AG08395 (cell line): ENCODE measurements at regions not wholly inside any gene's neighbourhood (a gene's known extent, or its start where the extent isn't known, plus 50 kb on each side); places are given as distances from the start of the nearest gene placed in this dataset.
A peak's percentile ranks its signal among the peaks of the same experiment; 100 is the strongest.
"Not testable (repeated sequence)": the region's sequence is repeated elsewhere in the genome, so short reads cannot be mapped to it uniquely, and the experiment has no call there.

ENCODE experiments used
- DNase-seq: peaks from one replicate; pipeline ENCODE4 v3.0.0; 2012; ENCODE audit warnings: mixed read lengths, low spot score

DNA sequence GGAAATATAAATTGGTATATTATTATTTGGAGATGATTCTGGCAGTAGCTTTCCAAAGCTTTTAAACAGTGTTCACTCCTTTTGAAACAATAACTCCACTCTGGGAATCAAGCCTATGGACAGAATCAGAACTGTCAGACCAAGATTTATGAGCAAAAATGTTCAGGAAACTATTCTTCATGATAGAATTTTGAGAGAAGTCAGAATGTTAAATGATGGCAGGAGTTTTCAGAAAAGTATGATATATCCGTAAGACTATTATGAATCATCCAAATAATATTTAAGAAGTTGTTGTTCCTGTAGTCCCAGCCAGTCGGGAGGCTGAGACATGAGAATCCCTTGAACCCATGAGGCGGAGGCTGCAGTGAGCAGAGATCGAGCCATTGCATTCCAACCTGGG, 50.5 kb upstream of the ADGRG2 start:
- no peak for DNase-seq

DNA sequence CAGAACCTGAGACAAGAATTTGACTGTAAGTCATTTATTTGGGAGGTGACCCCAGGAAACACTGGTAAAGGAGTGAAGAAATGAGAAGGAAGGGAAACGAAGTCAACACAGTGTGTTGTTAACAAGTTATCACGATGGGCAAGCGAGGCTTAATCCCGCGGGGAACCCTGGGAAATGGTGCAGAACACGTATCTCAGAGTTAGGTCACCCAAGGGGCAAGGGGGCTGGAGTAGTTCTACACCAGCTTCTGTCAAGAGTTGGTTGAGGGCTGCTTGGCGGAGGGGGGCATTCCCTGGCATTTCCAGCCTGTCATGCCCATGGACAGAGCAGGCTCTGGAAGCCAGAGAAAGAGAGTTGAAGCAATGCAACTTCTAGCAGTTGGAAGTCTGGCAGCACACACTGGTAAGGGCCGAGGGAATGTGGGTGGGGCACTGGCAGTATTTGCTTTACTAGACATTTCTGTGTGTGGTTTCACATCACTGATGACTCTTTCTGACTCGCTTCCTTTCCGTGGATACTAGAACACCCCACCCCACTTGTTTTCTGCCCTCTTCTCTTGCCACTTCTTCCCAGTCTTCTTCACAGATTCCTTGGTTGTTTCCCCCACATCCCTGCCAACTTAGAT, 52.2 kb upstream of the ADGRG2 start:
- DNase-seq: peak; percentile 43

DNA sequence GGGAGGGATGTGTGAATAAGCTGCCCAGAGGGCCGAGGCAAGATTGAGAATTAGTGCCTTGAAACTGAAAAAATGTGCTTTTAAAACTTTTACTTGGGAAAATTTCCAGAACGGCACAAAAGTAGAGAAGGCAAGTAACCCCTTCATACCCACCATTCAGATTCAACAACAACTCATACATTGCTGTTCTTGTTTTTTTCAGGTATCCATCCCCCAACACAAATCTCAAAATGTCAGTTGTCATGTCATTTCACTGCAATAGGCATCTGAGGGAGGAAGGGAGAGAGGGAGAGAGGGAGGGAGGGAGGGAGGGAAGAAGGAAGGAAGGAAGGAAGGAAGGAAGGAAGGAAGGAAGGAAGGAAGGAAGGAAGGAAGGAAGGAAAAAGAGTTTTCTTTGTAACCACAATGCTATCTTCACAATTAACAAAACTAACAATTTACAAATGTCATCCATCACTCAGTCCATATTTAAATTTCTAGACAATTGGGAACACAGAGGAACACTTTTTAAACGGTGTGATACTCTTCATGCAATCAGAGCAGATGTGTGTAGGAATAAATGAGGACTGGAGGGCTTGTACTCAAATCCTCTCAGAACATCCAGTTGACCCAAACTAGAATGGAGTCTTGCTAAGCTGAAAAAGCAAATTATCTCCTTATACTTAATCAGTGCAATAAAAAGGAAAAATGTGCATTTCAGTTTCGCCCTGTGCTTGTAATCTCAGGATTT, 54.8 kb upstream of the ADGRG2 start:
- no peak for DNase-seq

DNA sequence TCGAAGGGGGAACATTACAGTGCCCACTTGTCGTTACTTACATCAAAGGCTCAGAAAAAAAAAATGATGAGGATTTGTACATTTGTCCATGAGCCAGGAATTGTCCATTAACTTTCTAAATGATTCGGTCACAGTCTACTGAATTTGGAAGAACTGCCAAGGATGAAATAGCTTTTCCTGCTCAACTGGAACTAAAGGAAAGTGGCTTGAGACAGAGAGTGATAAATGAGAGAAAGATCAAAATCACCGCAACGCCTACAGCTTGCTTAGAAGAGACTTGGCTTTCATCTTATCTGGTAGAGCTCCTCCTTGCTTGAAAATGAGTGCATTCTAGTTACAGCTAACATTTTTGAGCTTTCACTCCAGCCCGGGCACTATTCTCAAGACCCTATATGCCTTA, 55.5 kb upstream of the ADGRG2 start:
- no peak for DNase-seq

DNA sequence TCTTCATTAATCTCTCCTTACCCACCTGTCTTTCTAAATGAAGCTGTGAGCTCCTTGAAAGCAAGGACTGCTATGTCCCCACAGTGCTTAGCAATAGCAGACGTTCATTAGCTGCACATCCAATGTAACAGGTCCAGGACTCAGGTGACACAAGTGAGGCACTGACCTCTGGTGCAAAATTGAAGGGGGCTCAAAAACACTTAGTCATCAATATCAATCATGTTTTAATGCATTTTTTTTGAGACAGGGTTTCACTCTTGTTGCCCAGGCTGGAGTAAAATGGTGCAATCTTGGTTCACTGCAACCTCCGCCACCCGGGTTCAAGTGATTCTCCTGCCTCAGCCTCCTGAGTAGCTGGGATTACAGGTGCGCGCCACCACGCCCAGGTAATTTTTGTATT, 56.1 kb upstream of the ADGRG2 start:
- no peak for DNase-seq

DNA sequence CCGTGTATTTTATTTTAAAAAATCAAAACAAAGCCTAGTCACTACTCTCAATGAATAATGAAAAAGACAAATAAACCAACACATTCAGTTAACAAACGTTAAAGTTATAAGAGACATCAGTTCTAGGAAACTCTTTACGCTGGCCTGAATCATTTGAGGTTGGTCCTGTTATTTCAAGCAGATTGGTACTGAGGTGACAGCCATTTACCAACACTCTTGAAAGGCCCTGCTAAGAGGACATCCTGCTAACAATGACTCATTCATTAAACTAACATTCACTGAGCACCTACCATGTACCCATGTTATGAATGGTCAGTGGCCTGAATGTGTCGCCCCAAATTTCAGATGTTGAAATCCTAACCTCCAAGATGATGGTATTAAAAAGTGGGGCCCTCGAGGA, 57.1 kb upstream of the ADGRG2 start:
- no peak for DNase-seq

DNA sequence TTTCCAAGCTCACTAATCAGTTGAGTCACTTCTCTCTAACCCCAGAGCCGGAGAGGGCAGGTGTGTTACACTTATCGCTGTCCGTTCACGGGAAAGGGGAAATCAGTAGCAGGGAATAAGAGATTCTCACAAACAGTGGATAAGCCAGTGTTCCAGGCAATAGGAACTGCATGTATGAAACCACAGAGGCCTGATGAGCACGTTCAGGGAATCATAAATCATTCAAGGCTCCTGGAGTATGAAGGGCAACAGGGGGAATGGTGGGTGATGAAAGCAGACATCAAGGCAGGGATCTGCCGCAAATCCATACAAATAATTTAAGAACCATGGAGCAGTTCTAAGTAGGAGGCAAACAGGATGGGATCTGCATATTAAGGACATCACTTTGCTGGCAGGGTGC, 59.1 kb upstream of the ADGRG2 start:
- DNase-seq: no peak

DNA sequence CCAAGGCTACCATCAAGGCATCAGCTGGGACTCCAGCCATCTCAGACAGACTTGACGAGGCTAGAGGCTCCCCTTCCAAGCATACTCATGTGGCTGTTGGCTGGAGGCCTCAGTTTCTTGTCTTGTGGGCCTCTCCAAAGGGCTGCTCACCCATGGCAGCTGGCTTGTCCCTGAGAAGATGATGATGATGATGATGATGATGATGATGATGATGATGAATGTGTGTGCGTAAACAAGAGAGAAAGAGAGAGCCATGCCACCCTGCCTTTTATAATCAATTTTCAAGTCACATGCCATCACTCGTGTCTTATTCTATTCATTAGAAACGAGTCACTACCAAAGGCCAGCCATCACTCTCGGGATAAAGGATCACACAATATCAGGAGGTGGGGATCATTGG, 60.5 kb upstream of the ADGRG2 start:
- DNase-seq: no peak

DNA sequence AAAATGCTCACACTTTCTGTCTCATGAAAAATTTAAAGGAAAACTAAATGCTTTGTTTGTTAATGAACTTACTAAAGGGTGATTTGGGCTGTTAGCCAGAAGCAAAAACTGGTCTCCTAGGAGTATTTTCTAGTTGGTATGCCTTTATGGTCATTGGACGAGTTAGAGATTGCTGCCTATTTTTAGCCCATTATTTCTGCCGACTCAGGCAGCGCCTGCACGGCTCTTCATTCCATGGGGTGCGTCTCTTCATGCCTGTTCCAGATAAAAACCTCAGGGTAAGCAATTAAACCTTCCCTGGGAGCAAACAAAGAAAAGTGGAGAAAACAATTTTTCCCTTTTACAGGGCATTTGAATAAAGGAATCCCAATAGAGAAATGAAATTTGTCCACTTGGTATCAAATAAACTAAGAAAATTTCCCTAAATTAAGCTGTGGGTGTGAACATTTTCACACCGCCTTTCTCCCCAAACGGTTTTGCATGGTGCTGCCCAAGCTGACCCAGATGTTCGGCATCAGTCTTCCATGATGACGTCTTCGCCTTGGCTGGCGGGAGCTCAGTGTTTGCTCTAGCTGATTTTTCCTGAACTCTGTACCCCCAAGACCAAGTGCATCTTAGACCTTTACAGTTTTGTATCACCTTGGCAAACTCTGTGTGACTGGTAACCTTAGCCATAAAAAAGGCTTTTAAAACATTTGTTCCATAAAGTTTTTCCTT, 61.7 kb upstream of the ADGRG2 start:
- DNase-seq: no peak

DNA sequence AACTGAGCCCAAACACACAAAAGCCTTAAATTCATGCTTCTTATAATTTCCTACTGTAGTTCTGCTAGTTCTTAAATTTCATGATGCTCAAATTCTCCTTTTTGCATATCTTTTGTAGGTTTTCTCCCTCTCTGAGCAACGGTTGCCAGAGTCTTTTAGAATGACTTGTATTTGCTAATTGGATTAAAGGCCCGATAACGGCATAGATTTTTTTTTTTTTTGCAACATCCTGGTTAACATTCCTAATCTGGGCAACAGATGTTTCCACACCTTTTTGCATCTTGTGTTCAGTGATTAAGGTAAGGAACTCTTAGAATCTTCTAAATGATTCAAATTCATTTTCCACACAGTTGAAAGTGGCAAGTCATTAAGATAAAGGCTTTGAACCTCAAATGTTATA, 66.3 kb upstream of the ADGRG2 start:
- no peak for DNase-seq

DNA sequence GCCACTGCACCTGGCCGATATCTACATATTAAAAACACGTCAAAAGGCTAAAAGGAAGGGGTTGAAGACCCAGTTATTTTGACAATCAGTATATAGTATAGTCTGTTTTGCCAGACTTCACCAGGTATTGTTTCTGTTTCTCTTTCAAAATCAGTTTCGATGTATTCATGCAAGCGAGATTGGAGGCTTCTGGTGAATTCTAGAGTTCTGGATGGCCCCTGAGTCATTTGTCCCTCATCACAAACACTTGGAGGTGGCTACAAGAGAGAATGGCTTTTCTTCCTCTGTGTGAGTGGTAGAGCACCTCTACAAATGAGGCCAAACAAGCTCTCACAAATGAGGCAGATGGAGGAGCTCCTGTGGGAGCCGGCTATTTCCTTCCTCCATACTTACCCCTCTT, 68.6 kb upstream of the ADGRG2 start:
- DNase-seq: no peak

DNA sequence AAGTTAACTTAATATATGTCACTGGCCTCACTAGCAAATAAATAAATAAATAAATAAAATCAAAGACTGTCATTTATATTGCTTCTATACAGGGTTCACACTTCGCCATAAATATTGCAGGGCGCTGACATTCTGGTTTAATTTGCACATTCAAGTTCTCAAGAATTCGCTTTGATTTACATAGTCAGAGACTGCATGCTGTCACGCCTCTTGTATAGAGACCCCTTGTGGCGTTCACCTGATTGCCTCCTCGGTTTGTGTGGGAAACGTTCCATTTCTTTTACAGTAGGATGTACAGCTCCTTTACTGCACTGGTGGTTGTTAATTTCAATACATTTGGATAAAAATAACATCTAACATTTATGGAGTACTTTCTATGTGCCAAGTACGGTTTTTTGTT, 71.3 kb upstream of the ADGRG2 start:
- no peak for DNase-seq

DNA sequence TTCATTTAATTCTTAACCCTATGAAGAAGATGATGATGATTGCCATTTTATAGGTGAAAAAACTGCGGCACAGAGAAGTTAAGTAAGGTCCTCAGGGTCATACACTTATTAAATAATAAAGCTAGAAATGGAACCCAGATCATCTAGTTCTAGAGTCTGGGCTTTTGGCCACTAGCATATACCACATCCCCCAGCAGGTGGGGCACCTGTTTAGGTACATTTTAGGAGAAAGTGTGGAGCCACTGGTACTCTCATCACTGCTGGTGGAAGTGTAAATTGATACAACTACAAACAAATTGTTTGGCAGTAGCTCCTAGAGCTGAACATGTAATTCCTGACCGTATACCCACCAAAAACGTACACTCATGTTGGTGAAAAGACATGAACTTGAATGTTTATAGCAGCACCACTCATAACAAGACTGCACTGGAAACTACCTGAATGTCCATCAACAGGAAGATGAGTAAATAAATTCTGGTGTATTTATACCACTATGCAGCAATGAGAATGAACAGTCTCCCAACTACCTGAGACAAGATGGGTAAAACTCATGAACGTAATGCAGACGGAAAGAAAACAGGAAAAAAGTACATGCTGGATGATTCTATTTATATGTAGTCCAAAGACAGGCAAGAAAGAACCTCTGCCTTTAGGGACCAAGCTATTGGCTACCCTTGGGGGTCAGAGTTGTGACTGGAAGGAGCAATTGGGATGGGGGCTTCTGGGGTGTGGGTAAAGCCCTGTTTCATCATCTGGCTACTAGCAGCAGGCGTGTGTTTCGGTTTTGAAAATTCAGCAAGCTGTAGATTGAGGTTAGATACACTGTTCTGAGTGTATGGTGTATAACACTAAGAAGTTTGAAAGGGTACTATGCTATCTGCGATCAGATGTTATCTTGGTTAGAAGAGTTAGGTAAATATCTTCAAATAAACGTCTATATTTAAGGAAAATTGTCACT, 72.3 kb upstream of the ADGRG2 start:
- no peak for DNase-seq

DNA sequence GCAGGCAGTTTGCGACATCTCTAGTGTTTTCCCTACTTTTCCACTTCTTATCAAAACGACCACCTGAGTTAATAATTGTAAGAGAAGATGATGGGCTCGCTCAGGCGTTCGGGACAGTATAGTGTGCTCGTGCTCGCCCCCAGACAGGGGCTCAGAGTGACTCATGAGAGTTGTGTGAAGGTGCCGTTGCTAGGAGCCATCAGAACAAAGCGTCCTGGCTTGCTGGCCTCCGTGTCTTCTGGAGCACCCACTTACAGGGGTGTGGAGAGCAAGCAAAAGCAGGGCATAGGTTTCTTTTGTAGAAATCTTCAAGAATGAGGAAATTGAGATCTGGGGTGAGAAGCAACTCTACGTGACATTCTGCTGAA, 73.0 kb upstream of the ADGRG2 start:
- no peak for DNase-seq

DNA sequence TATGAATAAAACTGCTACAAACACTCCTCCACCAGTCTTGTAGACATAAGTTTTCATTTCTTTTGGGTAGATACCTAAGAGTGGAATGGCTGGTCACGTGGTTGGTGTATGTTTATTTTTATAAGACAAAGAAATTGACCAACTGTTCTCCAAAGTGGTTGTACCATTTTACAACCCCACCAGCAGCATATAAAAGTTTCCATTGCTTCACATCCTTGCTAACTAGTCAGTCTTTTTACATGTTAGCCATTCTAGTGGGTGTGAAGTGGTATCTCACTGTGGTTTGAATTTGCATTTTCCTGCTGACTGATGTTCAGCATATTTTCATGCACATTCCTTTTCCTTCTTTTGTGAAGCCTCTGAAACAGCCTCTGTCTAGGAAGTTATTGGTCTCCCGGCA, 76.2 kb upstream of the ADGRG2 start:
- DNase-seq: no peak

DNA sequence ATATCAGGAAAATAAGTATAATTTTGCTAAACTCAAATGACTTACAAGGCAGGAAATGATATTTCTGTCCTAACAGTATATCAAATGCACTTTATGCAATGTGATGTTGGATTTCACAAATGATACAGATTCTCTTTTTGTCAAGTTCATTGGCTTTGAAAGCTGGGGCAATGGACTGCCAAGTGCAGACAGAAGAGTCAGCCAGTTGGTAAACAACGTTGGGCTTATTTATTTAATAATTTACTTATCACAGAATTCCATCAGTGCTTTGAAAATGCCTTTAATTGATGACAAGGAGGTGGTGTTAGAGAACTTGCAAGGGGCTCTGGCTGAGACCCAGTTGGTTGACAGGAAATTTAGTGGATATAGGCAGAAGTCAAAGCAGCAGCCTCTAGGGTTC, 79.9 kb upstream of the ADGRG2 start:
- no peak for DNase-seq

DNA sequence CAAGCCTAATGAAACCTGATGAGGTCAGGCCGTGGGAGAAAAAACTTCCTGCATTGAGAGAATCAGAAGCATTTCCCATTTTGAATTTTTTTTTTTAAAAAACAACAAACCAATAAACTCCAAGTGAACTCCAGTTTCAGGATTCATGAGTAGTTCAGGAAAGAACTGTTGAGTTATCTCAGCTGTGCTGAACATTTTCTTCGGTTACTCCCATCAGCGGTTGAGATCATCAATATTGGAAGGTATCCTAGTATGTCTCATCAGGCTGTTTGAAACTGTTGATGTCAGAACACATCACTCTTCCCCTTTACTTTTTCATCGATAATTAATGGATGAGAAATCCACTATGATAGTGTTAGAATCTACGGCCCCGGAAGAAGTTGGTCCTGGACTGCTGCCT, 82.4 kb upstream of the ADGRG2 start:
- no peak for DNase-seq

DNA sequence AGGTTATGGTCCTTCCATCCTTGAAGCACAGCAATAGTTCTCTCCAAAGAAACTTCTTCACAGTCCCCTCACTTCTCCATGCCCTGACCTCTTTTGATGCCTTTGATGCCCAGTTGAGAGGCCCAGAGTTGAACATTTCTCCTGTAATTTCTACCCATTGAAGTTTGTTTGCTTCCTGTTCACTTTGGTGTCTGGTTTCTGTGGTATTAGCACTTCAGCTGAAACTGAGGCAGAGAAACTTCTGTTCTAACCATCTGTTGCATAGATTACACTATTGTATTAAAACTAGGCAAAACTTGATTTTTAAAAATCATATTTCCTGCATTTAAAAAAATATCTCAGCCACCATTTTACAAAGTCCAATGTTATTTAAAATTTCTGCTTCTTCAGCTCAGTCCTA, 89.8 kb upstream of the ADGRG2 start:
- no peak for DNase-seq

DNA sequence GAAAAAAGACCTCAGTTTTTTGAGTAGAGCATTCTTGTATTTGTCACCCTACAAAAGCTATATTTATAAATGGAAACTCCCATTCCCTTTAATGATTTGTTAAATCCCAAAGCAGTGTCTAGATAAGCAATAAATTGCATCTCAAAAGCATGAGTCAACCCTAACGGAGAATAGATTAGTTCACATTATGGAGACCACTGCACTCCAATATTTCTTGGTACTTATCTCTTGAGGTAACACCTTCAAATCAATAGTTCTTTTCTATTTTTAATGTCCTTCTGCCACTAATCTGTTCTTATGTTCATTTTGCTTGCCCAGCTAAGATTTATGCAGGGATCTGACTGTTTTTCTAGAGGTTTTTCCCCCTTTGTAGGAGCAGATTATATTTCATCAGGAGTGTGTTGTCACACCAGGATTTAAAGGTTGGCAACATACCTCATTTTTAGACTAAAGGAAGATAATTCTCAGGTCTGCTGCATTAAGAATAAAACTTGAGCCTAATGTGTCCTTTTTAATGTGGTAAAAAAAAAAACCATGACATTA, 91.4 kb upstream of the ADGRG2 start:
- DNase-seq: no peak

DNA sequence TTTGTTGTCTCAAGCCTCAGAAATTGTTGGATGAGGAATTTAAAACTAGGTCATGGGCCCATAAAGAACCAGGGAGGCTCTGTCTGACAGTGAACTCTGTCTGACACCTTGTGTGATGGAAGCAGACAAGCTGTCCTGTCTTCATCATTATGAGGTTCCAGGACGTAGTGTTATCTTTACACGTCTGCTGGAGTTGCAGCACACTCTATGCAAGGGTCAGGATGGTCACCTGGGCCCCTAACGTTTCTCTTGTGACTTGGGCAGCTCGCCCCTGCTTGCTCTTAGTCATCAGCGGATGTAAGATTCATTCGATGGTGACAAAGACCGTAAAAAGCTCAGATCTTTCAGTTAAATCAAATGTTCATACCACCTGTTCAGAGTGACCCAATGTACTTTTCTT, 92.0 kb upstream of the ADGRG2 start:
- DNase-seq: no peak

DNA sequence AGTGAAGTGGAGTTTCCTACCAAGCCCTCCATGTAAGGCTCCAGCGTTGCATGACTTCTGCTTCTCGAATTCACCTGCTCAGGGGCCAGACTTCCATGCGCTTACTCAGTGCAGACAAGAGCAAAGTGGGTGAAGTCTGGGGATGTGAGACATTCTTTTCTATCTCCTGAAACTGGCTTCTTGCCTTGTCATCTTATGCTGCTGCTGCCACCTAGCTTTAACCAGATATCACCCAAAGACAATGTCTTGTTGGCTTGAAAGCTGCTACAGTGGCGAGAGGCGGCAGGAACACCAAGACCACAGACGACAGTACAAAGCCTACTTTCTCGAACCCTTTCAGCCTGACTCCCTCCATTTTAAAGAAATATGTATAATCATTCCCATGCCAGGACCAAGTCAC, 103.6 kb upstream of the ADGRG2 start:
- no peak for DNase-seq

DNA sequence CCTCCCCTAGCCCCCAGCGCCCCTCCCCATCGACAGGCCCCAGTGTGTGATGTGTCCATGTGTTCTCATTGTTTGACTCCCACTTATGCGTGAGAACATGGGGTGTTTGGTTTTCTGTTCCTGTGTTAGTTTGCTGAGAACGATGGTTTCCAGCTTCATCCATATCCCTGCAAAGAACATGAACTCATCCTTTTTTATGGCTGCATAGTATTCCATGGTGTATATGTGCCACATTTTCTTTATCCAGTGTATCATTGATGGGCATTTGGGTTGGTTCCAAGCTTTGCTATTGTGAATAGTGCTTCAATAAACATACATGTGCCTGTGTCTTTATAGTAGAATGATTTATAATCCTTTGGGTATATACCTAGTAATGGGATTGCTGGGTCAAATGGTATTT, 107.6 kb upstream of the ADGRG2 start:
- DNase-seq: not testable (repeated sequence)
